ENCODE measurements at regions not wholly inside any gene's neighbourhood (a gene's known extent, or its start where the extent isn't known, plus 50 kb on each side); places are given as distances from the start of the nearest gene placed in this dataset.

DNA sequence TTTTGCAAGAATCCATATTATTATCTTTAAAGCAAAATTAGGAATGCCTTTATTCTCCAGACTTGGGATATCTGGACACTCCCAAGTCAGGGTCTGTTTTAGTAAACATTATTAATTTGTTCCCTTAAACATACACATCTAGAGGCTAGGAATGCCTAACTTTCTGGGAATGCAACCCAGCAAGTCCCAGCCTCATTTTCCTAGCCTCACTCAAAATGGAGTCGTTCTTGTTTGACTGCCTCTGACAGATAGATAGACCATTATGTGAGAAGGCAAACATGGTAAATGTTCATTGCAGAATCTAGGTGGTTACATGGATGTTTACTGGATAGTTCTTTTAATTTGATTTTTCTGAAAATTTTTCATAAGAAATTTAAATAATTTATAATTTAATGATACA lies 54.7 kb upstream of the FOXN2 start:
- Histone ChIP-seq H3K36me3 (no peaks in the 10 kb centered on the region), H3K9me3 (no peaks in the 10 kb centered on the region), H3K4me3 (no peak overlapping the region), H3K27ac (no peak overlapping the region), H3K4me1 (no peaks in the 10 kb centered on the region), H3K27me3 (no peaks in the 10 kb centered on the region)
- 86 to 92% methylated on average over 1 of the region's 1 CpG for WGBS, 2 donors (ENCODE audit: low coverage in 1 of 2)
- TF ChIP-seq, protein P1, sequence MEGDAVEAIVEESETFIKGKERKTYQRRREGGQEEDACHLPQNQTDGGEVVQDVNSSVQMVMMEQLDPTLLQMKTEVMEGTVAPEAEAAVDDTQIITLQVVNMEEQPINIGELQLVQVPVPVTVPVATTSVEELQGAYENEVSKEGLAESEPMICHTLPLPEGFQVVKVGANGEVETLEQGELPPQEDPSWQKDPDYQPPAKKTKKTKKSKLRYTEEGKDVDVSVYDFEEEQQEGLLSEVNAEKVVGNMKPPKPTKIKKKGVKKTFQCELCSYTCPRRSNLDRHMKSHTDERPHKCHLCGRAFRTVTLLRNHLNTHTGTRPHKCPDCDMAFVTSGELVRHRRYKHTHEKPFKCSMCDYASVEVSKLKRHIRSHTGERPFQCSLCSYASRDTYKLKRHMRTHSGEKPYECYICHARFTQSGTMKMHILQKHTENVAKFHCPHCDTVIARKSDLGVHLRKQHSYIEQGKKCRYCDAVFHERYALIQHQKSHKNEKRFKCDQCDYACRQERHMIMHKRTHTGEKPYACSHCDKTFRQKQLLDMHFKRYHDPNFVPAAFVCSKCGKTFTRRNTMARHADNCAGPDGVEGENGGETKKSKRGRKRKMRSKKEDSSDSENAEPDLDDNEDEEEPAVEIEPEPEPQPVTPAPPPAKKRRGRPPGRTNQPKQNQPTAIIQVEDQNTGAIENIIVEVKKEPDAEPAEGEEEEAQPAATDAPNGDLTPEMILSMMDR (IDR thresholded peaks at IDR 0.05), result no peak
- TF ChIP-seq POLR2A (IDR thresholded peaks at IDR 0.05), result no peak
- TF ChIP-seq EP300 (IDR thresholded peaks at IDR 0.05), result no peak
- no peak for TF ChIP-seq POLR2AphosphoS5 (IDR thresholded peaks at IDR 0.05)
- ATAC-seq, result no peak

DNA sequence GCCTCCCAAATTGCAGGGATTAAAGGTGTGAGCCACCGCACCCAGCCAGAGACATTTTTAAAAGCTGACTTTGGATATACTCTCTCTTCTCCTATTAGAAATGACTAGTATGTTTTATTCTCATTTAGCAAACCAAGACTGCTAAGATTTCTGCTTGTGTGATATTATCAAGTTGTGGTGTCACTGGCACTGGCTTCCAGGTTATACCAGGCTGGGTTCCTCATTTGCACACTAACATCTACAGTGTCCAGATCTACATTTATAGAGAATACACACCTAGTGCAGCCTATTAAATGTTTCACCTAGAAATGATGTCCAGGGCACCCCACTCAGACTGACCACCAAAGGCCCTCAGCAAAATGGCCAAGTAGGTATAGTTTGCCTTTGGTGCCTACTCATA lies 49.9 kb upstream of the FOXN2 start:
- TF ChIP-seq POLR2A (IDR thresholded peaks at IDR 0.05) (no peak), POLR2AphosphoS5 (IDR thresholded peaks at IDR 0.05) (no peak), EP300 (IDR thresholded peaks at IDR 0.05) (no peak)
- TF ChIP-seq, protein P1 (IDR thresholded peaks at IDR 0.05), result no peak
- no peak for ATAC-seq
- no peak overlapping the region for H3K27ac ChIP-seq
- no peak overlapping the region for H3K4me3 ChIP-seq
- H3K4me1 ChIP-seq, result no peaks in the 10 kb centered on the region
- H3K9me3 ChIP-seq, result no peaks in the 10 kb centered on the region
- 100% methylated on average over 1 of the region's 1 CpG; no CpG with 5 or more reads in 1 of the 2 donors for WGBS, 2 donors (ENCODE audit: low coverage in 1 of 2)
- no peaks in the 10 kb centered on the region for H3K36me3 ChIP-seq
- H3K27me3 ChIP-seq, result no peaks in the 10 kb centered on the region
